ENCODE measurements at regions not wholly inside any gene's neighbourhood (a gene's known extent, or its start where the extent isn't known, plus 50 kb on each side); places are given as distances from the start of the nearest gene placed in this dataset.

DNA sequence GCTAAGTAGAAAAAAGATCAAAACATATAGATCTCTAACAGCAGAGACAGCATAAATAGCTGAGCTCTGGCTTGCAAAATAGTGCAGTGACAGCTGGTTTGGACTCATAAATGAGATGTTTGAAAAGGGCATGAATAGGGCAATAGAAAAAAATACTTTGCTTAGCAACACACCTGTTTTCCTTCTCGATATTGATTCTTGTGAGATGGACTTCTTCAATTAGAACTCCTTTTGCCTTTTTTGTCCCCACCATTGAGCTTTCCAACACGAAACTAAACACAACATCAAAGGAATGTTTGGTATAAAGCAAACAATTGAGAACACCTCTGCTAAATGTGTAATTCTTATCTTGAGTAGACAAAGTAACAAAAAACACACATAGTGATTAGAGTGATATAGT, 726.3 kb downstream of the RAPGEF2 start:
- POLR2A ChIA-PET (ENCODE audit: partially characterized antibody), result no interaction called here
- Histone ChIP-seq H3K27ac (ENCODE audit: low read depth, low read length) (no peak overlapping the region), H3K23me2 (ENCODE audit: low read depth, low read length) (no peaks in the 10 kb centered on the region), H3K4me2 (ENCODE audit: insufficient read depth in 1 of 2, low read depth in 2 of 2, low read length in 2 of 2) (no peak overlapping the region), H3K14ac (ENCODE audit: insufficient read length) (no peak overlapping the region), H3K9ac (replicated peaks in 1 of 4; ENCODE audit: extremely low read depth in 1 of 4, low read depth in 3 of 4, low read length in 3 of 4) (no peak overlapping the region), H4K8ac (ENCODE audit: extremely low read depth, insufficient read depth, low read length) (no peak overlapping the region), H3K4me3 (ENCODE audit: extremely low read depth in 1 of 4, insufficient read depth in 2 of 4, low read depth in 3 of 4, low read length in 4 of 4) (no peak overlapping the region), H3K23ac (ENCODE audit: insufficient read length) (no peak overlapping the region), H4K20me1 (replicated peaks in 1 of 2; ENCODE audit: control insufficient read depth in 1 of 2, insufficient read depth in 2 of 2, low read length in 2 of 2) (no peaks in the 10 kb centered on the region), H3K9me3 (ENCODE audit: insufficient read depth in 2 of 2, low read depth in 1 of 2, low read length in 1 of 2) (no peaks in the 10 kb centered on the region), H2BK20ac (ENCODE audit: low read length) (no peak overlapping the region), H2AK5ac (ENCODE audit: low read depth, low read length) (no peak overlapping the region), H3K18ac (ENCODE audit: extremely low read depth, low read length) (no peak overlapping the region), H3K36me3 (ENCODE audit: control insufficient read depth in 2 of 4, insufficient read depth in 4 of 4, low read length in 3 of 4) (no peaks in the 10 kb centered on the region), H2BK15ac (ENCODE audit: low read length) (no peak overlapping the region), H2BK12ac (ENCODE audit: low read depth, low read length) (no peak overlapping the region), H4K5ac (ENCODE audit: insufficient read length, low read depth, low read length) (no peak overlapping the region), H3K4me1 (replicated peaks in 1 of 4; ENCODE audit: control insufficient read depth in 3 of 4, insufficient read depth in 4 of 4, low read length in 3 of 4) (no peaks in the 10 kb centered on the region), H3K27me3 (replicated peaks in 1 of 4; ENCODE audit: control insufficient read depth in 3 of 4, extremely low read depth in 1 of 4, insufficient read depth in 3 of 4, low read length in 3 of 4) (no peaks in the 10 kb centered on the region), H2BK5ac (ENCODE audit: low read depth, low read length) (no peak overlapping the region), H3K56ac (replicated peaks; ENCODE audit: insufficient read length, low read depth, low read length) (no peak overlapping the region), H3K4ac (replicated peaks; ENCODE audit: insufficient read length, low read depth, low read length) (no peak overlapping the region), H4K91ac (replicated peaks; ENCODE audit: insufficient read length, low read length) (no peak overlapping the region), H3K79me2 (ENCODE audit: control insufficient read depth in 1 of 2, insufficient read depth in 2 of 2, low read length in 2 of 2) (no peaks in the 10 kb centered on the region), H2BK120ac (replicated peaks; ENCODE audit: low read depth, low read length) (no peak overlapping the region), H3K79me1 (ENCODE audit: low read depth, low read length) (no peaks in the 10 kb centered on the region), H2AFZ (ENCODE audit: low read length) (no peak overlapping the region)
- TF ChIP-seq TCF12 (IDR thresholded peaks at IDR 0.05; ENCODE audit: low read depth, low read length) (no peak), SUZ12 (IDR thresholded peaks at IDR 0.05; ENCODE audit: low read length) (no peak), SIX5 (IDR thresholded peaks at IDR 0.05; ENCODE audit: low read depth, low read length) (no peak), GABPA (IDR thresholded peaks at IDR 0.05; ENCODE audit: borderline replicate concordance, insufficient read depth, low read length) (no peak), HDAC6 (IDR thresholded peaks at IDR 0.05; ENCODE audit: low read depth, low read length) (no peak), JUN (IDR thresholded peaks at IDR 0.05; ENCODE audit: low read depth, low read length) (no peak)
- TF ChIP-seq, protein P1, sequence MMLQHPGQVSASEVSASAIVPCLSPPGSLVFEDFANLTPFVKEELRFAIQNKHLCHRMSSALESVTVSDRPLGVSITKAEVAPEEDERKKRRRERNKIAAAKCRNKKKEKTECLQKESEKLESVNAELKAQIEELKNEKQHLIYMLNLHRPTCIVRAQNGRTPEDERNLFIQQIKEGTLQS (IDR thresholded peaks at IDR 0.05; ENCODE audit: insufficient read depth, low read depth, low read length), result no peak
- no peak for FAIRE-seq
- WGBS, 2 experiments (ENCODE audit: extremely low coverage in 1 of 2, insufficient coverage in 1 of 2, insufficient read length in 1 of 2, insufficient replicate concordance in 2 of 2, low coverage in 1 of 2, low lambda C conversion rate in 2 of 2, missing lambda C conversion rate in 1 of 2), result 89% methylated on average over 2 of the region's 2 CpGs; no CpG with 5 or more reads in 1 of the 2 experiments
- DNase-seq (ENCODE audit: low read depth in 1 of 2, low spot score in 2 of 2), result no peak
- CTCF ChIA-PET (ENCODE audit: partially characterized antibody), result interaction anchor here (0.6 to 0.9 kb wide), 2 partner anchors 83 to 340 kb away, joined by 3 to 4 read pairs; no protein-coding TSS in a partner anchor

All from H1 (cell line).